Hematopoietic multipotent progenitor cell treated with erythropoietin and hydrocortisone succinate and interleukin-3 and kit ligand, for 8 days (in vitro differentiated cells): ENCODE measurements at regions not wholly inside any gene's neighbourhood (a gene's known extent, or its start where the extent isn't known, plus 50 kb on each side); places are given as distances from the start of the nearest gene placed in this dataset.

Experiments used
- DNase-seq: peaks from one replicate; pipeline ENCODE4 v3.0.0-alpha.2; 2015

DNA sequence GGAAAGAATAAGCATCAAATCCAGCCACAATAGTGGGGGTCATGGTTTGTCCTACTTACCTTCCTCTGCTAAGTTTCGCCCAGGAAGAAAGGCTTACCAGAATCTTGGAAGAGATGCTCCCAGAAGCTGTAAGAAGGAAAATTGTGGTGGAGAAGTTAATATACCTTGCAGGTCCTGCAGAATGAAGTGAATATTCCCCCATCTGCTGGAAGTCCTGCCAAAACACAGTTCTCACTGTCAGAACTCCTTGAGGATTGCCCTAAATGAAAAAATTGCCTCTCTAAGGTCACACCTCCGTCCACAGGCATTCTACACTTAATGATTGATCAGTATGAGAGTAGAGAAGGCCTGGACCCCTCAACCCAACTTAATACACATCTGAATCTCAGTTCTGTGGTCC is 78.4 kb upstream of the RGS21 start:
- DNase-seq = no peak

DNA sequence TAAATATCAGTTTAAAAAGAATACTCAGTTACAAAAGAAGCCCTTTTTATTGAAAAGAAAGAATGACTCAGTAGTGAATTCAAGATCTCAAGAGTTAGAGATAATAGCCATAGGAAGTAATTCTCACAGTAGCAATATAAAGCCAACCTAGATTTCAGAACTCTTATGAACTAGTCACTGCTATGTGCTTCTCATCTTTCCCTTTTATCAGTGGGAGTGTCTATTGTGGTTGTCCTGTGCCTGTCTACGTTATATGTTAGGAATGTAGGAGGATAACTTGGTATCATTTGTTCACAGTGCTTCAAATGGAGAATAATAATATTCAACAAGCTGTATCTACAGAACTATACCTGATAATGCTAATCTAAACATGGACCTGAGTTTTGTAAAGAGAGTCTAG is 73.1 kb upstream of the RGS21 start:
- DNase-seq = no peak

DNA sequence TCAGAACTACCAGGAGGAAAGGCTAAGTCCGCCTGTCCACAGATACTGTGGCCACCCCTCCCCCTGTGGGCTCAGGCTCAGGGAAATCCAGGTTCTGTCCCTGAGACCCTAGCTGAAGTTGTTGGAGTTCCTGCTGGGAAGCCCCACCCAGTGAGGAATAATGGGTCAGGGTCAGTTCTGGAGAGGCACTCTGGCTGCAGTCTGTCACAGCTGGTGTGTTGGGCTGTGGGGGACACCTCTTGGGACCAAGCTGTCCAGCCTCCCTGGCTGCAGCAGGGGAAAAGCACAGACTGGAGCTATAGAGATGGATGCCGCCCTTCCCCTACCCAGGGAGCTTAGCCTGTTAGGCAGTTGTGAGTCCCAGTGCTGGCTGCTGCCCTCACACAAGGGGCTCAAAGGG is 65.1 kb upstream of the RGS21 start:
- DNase-seq = no peak

DNA sequence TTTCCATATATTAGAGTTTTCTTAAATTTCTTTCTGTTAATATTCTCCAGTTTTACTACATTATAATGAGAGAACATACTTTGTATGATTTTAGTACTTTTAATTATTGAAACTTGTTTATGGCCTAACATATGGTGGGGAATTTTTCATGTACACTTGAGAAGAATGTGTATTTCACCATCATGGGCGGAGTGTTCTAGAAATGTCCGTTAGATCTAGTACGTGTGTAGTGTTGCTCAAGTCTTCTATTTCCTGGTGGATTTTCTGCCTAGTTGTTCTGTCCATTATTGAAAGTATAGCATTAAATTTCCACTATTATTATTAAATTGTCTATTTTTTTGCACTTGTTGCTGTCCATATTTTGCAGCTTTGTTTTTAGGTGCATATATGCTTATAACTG is 64.0 kb upstream of the RGS21 start:
- DNase-seq = no peak

DNA sequence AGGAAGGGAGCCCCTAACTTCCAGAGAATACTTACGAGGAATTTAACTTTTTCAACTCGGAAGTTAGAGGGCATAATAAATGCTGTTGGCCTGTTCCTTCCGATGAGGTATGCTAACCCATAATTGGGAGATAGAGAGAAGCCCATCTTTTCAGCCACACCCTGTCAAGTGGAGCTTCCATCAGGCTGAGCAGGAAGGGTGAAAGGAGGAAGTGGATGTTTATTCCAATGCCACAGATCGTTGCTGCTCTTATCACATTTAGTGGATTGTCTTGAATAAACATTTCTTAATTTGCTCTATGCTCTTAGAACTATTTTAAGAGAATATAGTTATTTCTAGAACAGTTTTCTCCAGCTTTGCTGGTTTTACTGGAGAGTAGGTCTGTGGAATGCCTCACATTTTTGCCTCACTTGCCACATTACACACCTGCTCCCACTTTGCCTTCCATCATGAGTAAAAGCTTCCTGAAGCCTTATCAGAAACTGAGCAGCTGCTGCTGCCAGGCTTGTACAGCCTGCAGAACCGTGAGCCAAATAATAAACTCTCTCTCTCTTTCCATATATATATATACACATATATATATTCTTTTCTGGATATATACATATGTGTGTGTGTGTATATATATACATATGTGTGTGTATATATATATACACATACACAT is 60.0 kb upstream of the RGS21 start:
- peak; percentile 43 for DNase-seq

DNA sequence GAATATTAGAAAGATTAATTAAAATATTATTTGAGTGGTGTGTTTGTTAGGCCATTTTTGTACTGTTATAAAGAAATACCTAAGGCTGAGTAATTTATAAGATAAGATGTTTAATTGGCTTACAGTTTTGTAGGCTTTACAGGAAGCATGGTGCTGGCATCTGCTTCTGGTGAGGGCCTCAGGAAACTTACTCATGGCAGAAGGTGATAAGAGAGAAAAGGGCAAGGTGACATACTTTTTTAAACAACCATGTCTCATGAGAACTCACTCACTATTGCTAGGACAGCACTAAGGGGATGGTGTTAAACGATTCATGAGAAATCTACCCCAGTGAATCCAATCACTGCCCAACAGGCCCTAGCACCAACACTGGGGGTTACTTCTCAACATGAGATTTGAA is 56.7 kb upstream of the RGS21 start:
- DNase-seq = peak; percentile 80

DNA sequence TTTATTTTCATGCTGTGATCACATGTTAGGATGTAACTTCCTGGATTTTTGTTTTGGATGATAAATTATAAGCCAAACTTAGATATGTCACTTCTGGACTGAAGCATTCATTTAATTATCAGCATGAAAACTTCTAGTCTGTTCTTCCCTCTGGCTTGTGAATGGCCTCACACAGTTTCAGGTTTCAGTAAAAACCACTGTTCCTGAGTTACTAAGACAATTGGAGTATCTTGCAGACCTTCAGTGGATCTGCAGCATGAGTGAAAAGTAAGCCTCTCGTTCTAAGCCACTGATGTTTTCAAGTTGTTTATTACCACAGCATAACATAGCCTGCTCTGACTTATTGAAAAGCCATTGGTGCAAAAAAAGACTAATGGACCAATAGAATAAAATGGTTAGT is 55.3 kb upstream of the RGS21 start:
- no peak for DNase-seq

DNA sequence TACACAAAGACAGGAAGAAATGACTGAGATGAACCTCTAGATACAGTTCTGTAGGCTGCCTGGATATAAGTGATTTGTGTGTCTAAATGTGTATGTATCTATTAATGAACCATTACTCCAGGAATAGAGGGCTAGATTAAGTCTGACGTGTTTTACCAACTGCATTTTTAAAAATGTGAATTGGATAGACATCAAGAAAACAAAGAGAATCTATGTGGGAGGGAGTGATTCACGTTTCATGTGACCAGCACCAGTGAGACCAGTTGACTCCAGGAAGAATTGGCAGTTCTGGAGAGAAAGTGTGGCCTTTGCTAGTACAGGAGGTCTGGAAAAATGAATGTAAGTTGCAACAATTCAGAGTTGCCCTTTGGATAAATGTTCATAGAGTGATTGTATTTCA is 53.4 kb upstream of the RGS21 start:
- DNase-seq = no peak

DNA sequence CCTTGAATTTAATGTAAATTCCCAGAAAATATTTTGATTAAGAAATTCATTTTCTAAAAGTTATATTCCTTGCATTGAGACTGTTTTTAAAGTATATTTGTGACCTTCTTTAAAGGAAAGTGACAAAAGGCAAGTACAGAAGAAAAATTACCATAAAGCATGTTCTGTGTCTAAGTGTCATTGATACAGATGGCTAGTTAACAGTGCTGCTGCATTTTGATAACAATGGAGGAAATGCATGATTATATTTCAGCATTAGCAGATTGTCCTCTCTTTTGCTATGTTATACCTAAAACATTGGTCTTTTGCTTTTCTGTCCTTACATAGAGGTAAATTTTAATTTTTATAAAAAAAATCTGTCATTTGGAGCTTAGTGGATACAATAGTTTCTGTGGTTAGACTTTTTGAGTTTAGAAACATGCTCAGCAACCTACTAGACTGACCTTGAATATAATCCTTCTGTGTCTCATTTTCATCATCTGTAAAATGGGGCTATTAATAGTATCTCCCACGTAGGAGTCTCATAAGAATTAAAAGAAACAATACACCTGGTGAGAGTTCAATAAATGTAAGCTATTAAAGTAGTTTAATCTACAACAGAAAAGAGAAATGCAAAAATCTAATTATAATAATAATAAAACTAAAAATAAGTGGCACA is 51.1 kb upstream of the RGS21 start:
- peak; percentile 47 for DNase-seq

DNA sequence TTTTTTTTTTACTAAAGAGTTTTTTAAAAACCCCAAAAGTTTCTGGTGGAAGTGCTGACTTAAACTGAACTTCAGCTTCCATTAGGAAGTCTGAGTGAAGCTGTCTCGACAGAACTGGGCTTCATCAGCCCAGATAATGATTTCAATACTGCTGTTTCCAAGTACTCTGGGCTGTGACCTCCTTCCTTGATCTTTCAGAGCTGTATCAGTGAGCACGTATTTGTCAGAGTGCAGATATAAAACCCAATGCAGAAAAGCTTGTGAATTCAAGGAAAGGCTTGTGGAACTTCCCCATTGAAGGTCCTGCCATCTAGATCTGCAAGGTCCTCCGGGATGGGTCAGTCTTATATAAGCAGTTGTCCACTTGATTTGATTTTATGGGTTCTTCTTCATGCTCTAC is 50.1 kb upstream of the RGS21 start:
- peak; percentile 62 for DNase-seq
